Vagina (tissue), 2 donors: ENCODE measurements at regions not wholly inside any gene's neighbourhood (a gene's known extent, or its start where the extent isn't known, plus 50 kb on each side); places are given as distances from the start of the nearest gene placed in this dataset.

Experiments
- POLR2AphosphoS5 ChIP-seq, 2 donors: sonication (generic); formaldehyde crosslinking; IDR thresholded peaks; one replicate each; pipeline ENCODE4 v1.9.0; 2017; ENCODE audit warnings: antibody characterized with exemption in 2 of 2, mild to moderate bottlenecking in 2 of 2, low read depth in 1 of 2; ENCODE audit not compliant: insufficient read depth in 1 of 2
- TF ChIP-seq, protein P1 (sequence below), 3 experiments: fragments of 450-650 bp in 2 of 3; fragments of 200-600 bp in 1 of 3; sonication (generic) in 1 of 3; IDR thresholded peaks; one replicate each; pipeline ENCODE4 v1.5.1; 2017 to 2019; ENCODE audit warnings: antibody characterized with exemption in 3 of 3, mild to moderate bottlenecking in 2 of 3, moderate library complexity in 2 of 3

DNA sequence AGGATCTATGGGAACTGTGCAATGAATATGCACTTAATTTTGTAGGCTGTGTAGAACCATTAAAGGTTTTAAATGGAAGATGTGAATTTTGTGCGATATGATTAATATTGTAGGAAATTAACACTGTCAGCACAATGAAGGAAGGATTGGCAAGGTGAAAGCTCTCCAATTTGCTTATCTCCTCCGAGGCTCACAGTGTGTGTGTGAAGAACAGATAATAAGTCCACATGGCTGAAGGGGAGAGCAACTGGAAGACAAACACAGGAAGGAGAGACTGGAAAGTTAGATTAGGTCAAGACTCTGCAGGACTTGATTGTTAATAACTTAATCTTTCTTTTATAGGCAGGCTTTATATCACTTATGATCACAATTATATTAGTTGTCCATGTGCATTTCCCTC, 269.7 kb upstream of the VRK2 start:
- TF ChIP-seq, protein P1, sequence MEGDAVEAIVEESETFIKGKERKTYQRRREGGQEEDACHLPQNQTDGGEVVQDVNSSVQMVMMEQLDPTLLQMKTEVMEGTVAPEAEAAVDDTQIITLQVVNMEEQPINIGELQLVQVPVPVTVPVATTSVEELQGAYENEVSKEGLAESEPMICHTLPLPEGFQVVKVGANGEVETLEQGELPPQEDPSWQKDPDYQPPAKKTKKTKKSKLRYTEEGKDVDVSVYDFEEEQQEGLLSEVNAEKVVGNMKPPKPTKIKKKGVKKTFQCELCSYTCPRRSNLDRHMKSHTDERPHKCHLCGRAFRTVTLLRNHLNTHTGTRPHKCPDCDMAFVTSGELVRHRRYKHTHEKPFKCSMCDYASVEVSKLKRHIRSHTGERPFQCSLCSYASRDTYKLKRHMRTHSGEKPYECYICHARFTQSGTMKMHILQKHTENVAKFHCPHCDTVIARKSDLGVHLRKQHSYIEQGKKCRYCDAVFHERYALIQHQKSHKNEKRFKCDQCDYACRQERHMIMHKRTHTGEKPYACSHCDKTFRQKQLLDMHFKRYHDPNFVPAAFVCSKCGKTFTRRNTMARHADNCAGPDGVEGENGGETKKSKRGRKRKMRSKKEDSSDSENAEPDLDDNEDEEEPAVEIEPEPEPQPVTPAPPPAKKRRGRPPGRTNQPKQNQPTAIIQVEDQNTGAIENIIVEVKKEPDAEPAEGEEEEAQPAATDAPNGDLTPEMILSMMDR (IDR thresholded peaks at IDR 0.05): no peak
- TF ChIP-seq POLR2AphosphoS5 (IDR thresholded peaks at IDR 0.05; ENCODE audit: insufficient read depth in 1 of 2, low read depth in 1 of 2): no peak
